Upper lobe of left lung (tissue), 6 donors: ENCODE measurements at regions not wholly inside any gene's neighbourhood (a gene's known extent, or its start where the extent isn't known, plus 50 kb on each side); places are given as distances from the start of the nearest gene placed in this dataset.

Source experiments
- ATAC-seq, 2 donors: fragments of 200-7000 bp; cut with Tn5 transposase; one replicate each; pipeline ENCODE4 v1.9.1; 2022; ENCODE audit warnings: mild to moderate bottlenecking in 2 of 2, moderate library complexity in 2 of 2; ENCODE audit not compliant: low FRiP score in 2 of 2
- DNase-seq, 2 donors: peaks; one replicate each; pipeline ENCODE4 v3.0.0-alpha.2; 2019 to 2020
- H3K27ac ChIP-seq, 4 donors: fragments of 200-600 bp; sonication (generic); one replicate each; pipeline ENCODE4 v1.5.1; 2016 to 2019
- H3K27me3 ChIP-seq, 4 donors: fragments of 200-600 bp; sonication (generic); one replicate each; pipeline ENCODE4 v1.5.1; 2017 to 2019
- H3K36me3 ChIP-seq, 4 donors: fragments of 200-600 bp; sonication (generic); one replicate each; pipeline ENCODE4 v1.5.1; 2016 to 2019
- H3K4me1 ChIP-seq, 4 donors: fragments of 200-600 bp; sonication (generic); one replicate each; pipeline ENCODE4 v1.5.1; 2018 to 2019
- H3K4me3 ChIP-seq, 4 donors: fragments of 200-600 bp; sonication (generic); one replicate each; pipeline ENCODE4 v1.5.1; 2017 to 2019; ENCODE audit warnings: mild to moderate bottlenecking in 2 of 4, moderate library complexity in 1 of 4
- H3K9me3 ChIP-seq, 4 donors: fragments of 200-600 bp; sonication (generic); one replicate each; pipeline ENCODE4 v1.5.1; 2018 to 2019
- CTCF ChIP-seq, 6 experiments: fragments of 450-650 bp in 4 of 6; fragments of 200-600 bp in 2 of 6; sonication (generic) in 2 of 6; IDR thresholded peaks; one replicate each; pipeline ENCODE4 v1.5.1; 2016 to 2019; ENCODE audit warnings: antibody characterized with exemption in 6 of 6
- EP300 ChIP-seq, 4 donors: sonication (generic); formaldehyde crosslinking; IDR thresholded peaks; one replicate each; pipeline ENCODE4 v1.5.1; 2017; ENCODE audit warnings: antibody characterized with exemption in 4 of 4, control low read depth in 2 of 4
- POLR2A ChIP-seq, 4 donors: fragments of 450-650 bp; IDR thresholded peaks; one replicate each; pipeline ENCODE4 v1.5.1; 2016 to 2017; ENCODE audit warnings: antibody characterized with exemption in 4 of 4, mild to moderate bottlenecking in 2 of 4
- POLR2AphosphoS5 ChIP-seq, 2 donors: sonication (generic); formaldehyde crosslinking; IDR thresholded peaks; one replicate each; pipeline ENCODE4 v1.5.1; 2017; ENCODE audit warnings: antibody characterized with exemption in 2 of 2
- WGBS, 2 donors: methylation state at CpG; one replicate each; pipeline ENCODE4 v1.1.5; 2017 to 2018; 5-methylcytosine and 5-hydroxymethylcytosine counted together
- donor health status: DM: no; HTN: no; CAD: no; lungs with moderate emphysema.
- donor health status: DM: no; HTN: yes; CAD: no; lungs with severe emphysema.

- Histone ChIP-seq H3K36me3 (no peaks in the 10 kb centered on the region), H3K27me3 (no peaks in the 10 kb centered on the region), H3K27ac (peak overlapping the region in 3 of 4 donors; percentile 22 to 57 (median 49)), H3K4me1 (peaks cover 5 to 13% (median 11%) of the 10 kb centered on the region in 4 donors), H3K4me3 (no peak overlapping the region), H3K9me3 (peaks cover 3 to 12% (median 4%) of the 10 kb centered on the region in 4 donors)
- ATAC-seq (peak; percentile 70 to 80), DNase-seq (peak; percentile 58 to 84)
- TF ChIP-seq POLR2AphosphoS5 (IDR thresholded peaks at IDR 0.05) (peak in 1 of 2 donors; percentile 17), EP300 (IDR thresholded peaks at IDR 0.05) (no peak), POLR2A (IDR thresholded peaks at IDR 0.05) (no peak), CTCF (IDR thresholded peaks at IDR 0.05) (no peak)
- WGBS, 2 donors: 4% methylated on average over 4 of the region's 4 CpGs
These were observed 88.8 kb upstream of the HES1 start for GRCh38 chr3:194046995-194047645.

- no peaks in the 10 kb centered on the region for H3K36me3 ChIP-seq
- ATAC-seq (no peak), DNase-seq (no peak)
- H3K4me3 ChIP-seq: no peak overlapping the region
- peaks cover 3 to 12% (median 4%) of the 10 kb centered on the region in 4 donors for H3K9me3 ChIP-seq
- 100% methylated on average over 1 of the region's 1 CpG for WGBS, 2 donors
- H3K4me1 ChIP-seq: peaks cover 5 to 13% (median 11%) of the 10 kb centered on the region in 4 donors
- H3K27me3 ChIP-seq: no peaks in the 10 kb centered on the region
- no peak for TF ChIP-seq CTCF (IDR thresholded peaks at IDR 0.05)
- H3K27ac ChIP-seq: no peak overlapping the region
These were observed 86.6 kb upstream of the HES1 start for GRCh38 chr3:194049394-194049793.

GRCh38 chr3:194050782-194051320 lies 85.1 kb upstream of the HES1 start:
- ATAC-seq (no peak), DNase-seq (no peak)
- Histone ChIP-seq H3K27ac (no peak overlapping the region), H3K4me1 (peaks cover 5 to 13% (median 11%) of the 10 kb centered on the region in 4 donors), H3K9me3 (peaks cover 3 to 12% (median 4%) of the 10 kb centered on the region in 4 donors), H3K4me3 (no peak overlapping the region), H3K27me3 (no peaks in the 10 kb centered on the region), H3K36me3 (no peaks in the 10 kb centered on the region)
- WGBS, 2 donors: 97 to 98% methylated on average over 1 of the region's 1 CpG
- TF ChIP-seq POLR2AphosphoS5 (IDR thresholded peaks at IDR 0.05): no peak
- TF ChIP-seq POLR2A (IDR thresholded peaks at IDR 0.05): no peak
- no peak for TF ChIP-seq CTCF (IDR thresholded peaks at IDR 0.05)
- no peak for TF ChIP-seq EP300 (IDR thresholded peaks at IDR 0.05)

GRCh38 chr3:194051366-194052149 lies 84.4 kb upstream of the HES1 start:
- H3K36me3 ChIP-seq: no peaks in the 10 kb centered on the region

More at GRCh38 chr3:194051366-194052149, 84.4 kb upstream of the HES1 start:
- DNase-seq (no peak), ATAC-seq (no peak)
- Histone ChIP-seq H3K9me3 (peaks cover 3 to 12% (median 4%) of the 10 kb centered on the region in 4 donors), H3K4me1 (peaks cover 7 to 13% (median 11%) of the 10 kb centered on the region in 4 donors), H3K27ac (no peak overlapping the region), H3K27me3 (no peaks in the 10 kb centered on the region), H3K4me3 (no peak overlapping the region)
- 62 to 72% methylated on average over 2 of the region's 2 CpGs for WGBS, 2 donors
- TF ChIP-seq POLR2A (IDR thresholded peaks at IDR 0.05) (no peak), POLR2AphosphoS5 (IDR thresholded peaks at IDR 0.05) (no peak), EP300 (IDR thresholded peaks at IDR 0.05) (no peak), CTCF (IDR thresholded peaks at IDR 0.05) (no peak)
